Dermis microvascular lymphatic vessel endothelial cell (primary cell): ENCODE measurements at regions not wholly inside any gene's neighbourhood (a gene's known extent, or its start where the extent isn't known, plus 50 kb on each side); places are given as distances from the start of the nearest gene placed in this dataset.

ENCODE experiments used
- DNase-seq, 2 donors: peaks; one replicate each; pipeline versions ENCODE4 v3.0.0 to v3.0.0-alpha.2; 2010; ENCODE audit warnings: low read depth in 2 of 2

DNA sequence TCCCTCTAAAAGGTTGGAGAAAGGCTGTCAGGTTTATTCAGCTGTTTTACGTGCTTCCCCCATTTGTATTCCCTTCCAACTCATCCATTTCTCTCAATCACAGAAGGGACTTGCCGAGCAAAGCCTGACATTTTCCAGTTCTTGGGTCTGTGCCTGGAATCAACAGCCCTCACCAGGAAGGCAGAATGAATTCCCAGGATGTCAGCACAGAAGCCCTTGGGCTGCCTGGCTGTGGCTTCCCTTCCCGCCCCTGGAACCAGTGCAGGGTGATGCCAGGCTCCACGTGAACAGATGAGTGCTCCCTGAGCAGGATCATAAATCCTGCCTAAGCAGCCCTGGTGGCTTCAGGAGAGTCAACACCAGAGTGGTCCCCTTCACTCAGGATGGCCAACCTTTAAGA lies 86.1 kb upstream of the CD83 start:
- DNase-seq = peak in 1 of 2 donors; percentile 28

DNA sequence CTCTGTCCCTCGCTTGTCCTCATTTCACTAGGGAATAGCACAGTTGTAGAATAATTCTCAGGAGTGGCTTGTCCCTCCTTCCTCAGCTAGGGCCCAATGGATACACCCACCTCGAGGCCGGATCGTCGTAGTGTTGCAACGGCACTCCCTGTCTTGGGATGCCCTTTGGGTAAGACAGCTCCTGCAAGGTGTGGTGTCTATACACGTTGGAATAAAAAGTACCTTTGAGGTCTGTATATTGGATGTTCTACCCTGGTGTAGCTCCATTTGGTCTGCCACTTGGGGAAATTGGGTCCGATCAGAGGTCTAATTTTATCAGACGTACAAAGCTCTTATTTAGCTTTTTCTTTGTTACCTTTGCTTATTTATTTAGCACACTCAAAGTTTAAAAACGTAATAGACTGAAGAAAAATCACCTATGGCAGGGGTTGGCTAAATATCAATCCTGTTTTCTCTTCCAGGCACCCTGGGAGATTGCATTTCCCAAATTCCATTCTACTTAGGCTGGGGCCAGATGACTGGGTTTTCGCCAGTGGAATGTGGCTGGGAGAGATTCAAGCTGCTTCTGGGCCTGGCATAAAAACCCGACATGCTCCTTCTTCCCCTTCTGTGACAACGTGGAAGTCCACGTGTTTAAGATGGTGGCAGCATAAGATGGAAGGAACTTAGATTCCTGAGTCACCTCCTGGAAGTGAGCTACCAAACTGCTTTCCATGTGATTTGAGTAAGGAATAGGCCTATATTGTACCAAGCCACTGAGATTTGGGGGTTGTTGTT lies 82.3 kb upstream of the CD83 start:
- DNase-seq = no peak

DNA sequence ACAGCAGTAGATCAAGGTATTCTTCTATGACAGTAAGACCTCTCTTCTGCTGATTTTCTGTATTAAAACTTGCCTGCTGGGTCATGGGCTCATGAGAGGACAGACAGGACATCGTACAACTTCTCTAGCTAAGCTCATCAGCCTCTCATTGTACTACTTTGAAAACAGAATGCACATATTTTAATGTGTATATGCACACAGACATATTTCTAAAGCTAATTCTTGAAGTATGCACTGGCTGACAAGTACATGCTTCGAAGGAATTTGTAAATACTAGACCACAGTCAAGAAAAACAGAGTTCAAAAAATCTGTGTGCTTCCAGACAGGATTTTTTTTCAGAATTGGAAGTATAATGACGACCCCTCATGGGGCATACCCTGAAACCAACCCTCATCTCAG lies 81.7 kb upstream of the CD83 start:
- no peak for DNase-seq

DNA sequence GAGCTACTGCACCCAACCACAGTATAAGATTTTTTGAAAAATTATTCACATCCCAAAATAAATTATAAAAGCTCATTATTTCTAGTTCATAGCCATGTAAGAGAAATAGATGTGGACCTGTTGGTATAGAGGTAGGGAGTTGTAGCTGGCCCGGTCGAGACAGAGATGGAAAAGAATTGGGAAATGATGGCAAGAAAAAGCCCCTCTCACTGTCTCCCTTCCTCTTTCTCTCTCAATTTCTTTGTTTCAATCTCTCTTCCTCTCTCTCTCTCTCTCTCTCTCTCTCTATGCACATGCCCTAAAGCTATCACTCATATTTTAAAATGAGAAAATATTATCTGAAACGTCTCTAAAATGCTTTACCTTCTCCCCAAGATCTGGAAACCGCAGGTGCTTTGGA lies 80.7 kb upstream of the CD83 start:
- no peak for DNase-seq

DNA sequence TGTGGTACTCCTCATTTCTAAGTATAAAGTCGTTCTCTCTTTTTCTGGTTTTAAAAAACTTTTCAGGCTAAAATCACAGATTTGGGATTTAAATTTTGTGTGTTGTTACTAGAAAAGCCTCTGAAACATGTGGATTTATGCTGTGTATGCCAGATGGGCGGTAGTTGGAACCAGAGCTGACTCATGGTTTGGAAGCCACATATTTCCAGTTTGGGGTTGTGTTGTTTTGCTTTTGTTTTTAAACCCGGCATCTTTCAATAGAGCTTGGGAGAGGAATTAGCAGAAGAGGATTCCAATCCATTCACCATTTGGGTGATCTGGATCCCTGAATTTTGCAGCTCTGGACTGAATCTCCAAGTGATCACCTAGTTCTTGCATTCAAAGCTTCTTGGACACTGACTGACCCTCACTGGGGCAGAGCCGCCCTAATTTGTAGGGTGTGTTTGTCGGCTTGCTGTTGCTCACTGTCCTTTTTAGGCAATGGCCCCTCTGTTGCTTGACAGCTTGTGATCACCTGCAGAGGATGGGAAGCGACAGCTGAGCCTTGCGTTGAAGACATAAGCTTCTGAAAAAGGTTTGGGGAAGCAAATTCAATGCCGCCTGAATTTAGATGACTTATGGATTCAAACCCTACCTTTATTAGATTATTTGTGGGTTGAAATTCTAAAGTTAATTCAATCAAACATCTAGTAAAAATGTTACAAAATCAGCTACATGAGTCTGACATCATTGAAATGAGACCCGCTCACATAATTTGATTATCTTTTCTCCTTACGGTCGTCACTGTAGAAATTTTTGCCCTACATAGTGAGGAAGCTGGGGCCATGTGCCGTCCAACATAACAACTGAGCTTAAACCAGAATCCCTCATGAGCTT lies 79.9 kb upstream of the CD83 start:
- peak in 1 of 2 donors; percentile 40 for DNase-seq

DNA sequence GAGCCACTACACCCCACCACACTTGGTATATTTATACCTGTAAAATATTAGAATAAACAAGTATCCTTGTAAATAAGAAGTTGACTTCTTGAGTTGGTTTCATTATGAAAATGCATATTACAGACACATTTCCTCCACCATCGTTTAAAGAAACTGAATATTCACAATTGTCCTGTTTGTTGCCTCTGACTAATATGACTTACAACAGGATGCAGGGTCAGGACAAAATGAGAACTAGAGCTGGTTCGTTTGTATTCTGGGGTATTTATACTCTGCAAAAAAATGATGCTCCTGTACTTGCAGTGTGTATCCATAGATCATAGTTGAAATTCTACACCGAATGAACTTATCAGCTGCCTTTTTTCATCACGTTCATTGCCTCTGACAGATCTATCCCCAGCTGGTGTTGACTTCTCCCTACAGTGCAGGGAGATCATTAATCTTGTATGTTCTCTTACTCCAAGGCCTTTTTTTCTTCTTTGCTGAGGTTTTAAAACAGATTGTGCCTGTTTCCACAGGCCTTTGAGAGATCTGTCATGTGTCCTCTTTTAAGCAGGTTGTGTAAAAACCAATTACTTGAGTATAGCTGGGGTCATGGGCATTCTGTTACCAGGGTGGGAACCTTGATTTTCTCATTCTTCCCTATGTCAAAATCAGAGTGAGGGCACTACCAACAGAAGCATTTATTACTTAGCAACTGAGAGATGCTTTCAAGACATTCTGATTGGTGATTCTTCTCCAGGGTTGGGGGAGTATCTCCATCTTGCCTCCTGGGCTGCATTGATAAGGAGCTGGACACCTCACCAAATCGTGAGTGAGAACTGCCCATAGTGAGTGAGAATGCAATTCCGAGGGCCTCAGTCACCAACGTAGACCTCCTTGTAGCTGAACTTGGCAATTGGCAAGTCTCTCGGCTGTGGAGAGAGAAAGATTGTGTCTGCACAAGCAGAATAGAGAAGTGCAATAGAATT lies 78.8 kb upstream of the CD83 start:
- DNase-seq = peak in 1 of 2 donors; percentile 32

DNA sequence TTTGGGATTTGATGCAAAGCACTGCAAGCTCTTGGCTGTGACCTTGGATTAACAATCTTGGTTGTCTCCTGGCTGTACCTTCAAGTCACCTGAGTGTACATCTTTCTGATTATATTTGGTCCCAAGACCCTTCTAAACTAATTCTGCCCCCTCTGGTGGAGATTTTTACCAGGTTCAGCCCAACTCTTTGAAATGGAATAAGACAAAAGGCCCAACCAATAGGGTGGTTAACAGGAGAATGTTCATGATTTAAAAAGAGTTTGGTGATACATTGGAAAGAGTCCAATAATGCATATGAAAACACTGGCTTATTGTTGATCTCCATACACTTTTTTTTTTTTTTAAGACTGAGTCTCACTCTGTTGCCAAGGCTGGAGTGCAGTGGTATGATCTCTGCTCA lies 77.5 kb upstream of the CD83 start:
- DNase-seq = no peak

DNA sequence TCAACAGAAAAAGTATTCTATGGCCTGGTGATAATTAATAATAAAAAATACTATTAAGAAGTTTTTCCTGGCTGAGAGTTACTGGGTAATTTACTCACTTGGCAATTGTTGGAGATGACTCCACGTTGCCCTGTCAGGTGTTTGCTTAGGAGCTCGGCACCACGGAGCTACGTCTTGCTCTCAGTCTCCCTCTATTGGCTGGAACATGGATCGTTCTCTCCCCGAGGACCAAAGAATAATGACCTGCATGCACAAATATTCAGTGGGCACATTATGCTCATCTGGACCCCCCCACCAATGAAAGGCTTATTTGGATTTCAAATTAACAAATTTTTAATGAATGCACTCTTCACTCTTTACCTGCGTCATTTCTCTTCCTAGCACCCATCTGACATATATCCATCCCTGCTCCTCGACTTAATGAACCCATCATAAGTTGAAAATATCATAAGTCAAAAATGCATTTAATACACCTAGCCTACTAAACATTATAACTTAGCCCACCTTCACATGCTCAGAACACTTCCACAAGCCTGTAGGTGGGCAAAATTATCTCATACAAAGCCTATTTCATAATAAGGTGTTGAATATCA lies 71.0 kb upstream of the CD83 start:
- peak in 1 of 2 donors; percentile 65 for DNase-seq

DNA sequence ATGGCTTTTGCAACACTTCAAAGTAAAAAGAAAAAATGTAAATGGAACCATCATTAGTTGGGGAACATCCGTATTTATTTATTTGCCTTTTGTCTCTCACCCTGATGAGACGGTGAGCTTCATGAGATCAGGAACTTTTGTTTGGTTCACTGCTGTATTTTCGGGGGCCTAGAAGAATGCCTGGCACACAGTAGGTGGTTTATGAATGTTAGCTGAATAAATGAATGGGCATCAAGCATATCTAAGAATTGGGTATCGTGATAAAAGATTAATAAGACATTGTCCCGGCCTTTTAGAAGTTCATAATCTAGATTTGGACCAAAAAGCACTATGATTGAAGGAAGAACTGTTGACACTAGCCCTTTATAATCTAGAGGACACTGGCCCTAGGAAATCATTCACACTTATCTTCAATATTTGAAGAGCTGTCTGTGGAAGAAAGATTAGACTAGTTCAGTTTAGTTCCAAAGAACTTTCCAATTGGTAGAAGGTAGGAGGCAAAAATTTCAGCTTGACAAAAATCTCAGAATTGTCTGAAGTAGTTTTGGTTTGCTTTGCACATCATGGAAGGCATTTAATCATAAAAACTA lies 70.3 kb upstream of the CD83 start:
- no peak for DNase-seq

DNA sequence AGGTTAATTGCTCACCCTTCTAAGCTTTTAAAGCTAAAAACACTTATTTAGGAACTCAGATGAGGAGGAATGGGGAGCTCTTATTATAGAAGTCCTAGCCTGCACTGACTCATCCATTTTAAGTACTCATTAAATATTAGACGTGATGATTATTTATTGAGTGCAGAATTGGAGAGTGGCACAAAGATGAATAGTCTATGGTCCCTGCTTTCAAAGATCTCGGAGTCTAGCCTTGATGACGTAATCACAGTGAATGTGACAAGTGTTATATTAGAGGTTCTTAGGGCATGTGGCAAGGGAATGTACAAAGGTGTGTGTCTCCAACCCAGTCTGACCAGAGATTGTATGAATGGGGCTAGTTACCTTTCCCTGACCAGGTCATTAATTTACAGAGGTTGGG lies 68.7 kb upstream of the CD83 start:
- no peak for DNase-seq

DNA sequence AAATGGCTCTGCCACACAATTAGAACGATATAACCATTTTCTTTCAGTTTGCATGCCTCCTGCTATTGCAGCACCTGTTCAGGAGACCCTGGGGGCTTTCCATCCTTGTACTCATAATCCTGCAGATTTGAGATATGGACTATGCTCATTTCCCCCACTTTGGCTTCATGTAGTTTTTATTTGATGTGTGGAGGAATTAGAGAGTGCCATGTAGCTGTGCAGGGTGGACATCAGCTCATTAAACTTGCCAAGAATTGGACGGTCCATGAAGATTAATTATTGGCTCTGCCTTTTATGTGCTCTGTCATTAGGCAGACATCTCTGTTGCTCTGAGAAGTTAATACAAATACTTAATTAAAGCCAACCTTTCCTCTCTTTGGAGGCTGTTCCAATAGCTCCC lies 66.2 kb upstream of the CD83 start:
- DNase-seq = no peak

DNA sequence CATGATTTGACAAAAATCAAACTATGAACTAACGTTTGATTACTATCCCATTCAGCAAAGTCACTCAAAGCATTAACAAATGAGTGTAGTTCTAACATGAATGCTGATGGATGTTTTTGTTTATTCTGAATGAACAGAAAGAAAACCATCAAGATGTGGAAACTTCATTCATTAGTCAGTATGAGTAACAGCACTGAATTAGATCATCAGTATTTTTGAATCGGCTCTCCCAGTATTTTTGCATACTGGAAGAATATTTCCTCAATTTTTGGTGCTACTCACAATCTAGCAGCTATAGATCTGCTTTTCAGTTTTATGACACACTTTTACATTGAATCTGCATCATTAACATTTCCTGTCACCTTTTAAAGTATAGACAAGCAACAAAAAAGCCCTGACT lies 63.8 kb upstream of the CD83 start:
- DNase-seq = no peak

DNA sequence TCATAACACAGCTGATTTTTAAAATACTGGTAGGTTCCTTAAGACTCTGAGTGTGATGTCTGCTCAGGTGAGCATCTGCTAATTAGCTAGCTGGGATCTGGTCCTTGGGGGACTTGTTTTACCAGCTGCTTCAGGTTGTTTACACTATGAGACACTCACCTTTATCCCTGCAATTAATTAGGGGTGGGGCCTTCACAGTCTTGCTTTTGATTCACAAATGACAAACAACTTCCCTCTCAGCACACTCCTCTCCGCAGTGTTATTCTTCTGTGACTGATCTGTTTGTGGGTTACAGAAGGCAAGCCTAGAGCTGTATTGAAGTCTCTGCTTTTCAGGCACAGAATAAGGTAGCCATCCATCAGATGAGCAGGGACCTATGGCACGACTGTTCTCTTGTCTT lies 62.0 kb upstream of the CD83 start:
- DNase-seq = no peak

DNA sequence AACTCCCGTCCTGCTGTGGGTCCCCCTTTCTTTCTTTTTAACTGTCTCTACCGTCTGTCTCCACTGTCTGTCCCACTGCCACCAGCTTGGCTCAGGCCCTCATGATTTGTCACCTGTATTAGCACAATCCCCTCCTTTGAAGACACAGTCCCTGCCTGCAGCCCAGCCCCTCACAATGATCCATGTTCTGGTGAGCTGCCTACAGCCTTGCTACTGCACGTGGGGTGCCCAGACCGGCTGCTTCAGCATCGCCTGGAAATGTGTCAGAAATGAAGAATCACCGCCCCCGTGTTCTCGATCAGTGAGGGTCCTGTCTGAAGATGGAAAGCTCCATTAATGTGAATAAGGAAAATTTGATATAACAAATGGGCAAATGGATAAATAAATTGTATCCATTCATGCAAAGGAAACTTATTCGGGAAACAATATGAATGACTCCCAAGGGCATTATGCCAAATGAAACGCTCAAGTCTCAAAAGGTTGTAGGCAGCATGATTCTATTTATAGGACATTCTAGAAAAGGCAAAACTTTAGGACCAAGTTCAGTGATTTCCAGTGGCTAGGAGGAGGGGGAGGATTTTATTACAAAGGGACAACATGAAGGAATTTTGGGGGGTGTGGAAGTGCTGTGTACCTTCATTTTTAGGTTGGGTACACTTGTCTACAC lies 59.4 kb upstream of the CD83 start:
- DNase-seq = peak in 1 of 2 donors; percentile 24

DNA sequence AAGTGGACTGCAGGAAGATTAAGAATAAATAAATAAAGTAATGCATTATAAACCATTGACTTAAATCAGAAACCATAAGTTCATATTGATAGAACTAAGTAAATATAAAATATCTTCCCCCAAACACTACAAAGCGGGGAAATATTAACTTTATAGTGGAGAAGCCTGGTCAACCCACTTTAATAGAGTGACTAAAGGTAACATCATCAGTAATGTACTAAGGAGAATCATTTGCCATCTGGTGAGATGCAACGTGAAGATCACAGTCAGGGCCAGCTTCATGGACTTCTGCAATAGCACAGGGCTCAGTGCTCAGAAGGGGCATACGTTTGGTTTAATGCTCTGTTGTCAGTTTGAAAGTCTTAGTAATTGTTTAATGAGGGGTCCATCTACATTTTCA lies 58.8 kb upstream of the CD83 start:
- no peak for DNase-seq

DNA sequence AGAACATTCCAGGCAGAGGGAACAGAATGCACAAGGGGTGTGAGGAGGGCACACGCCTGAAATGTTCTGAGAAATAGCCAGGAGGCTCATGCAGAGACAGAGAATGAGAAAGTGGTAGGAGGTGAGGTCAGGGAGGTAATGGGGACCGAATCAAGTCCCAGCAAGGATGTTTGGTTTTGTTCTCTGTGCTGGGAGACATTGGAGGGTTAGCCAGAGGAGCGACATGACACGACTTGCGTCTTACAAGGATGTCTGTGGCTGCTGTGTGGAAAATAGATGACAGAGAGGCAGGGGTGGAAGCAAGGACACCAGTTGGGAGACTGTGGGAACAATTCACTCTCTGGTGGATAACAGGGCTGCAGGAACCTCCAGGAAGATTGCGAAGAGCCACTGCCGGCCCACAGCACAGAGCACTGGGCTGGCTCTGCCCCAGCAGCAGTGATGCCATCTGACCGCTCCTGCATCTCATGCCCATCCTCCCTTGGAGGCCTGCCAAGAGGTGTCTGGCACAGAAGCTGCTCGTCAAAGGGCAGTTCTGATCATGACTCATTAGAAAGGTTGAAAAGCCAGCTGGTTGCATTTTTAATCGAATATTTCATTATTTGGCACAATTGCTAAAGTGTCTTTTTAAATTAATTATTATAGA lies 57.7 kb upstream of the CD83 start:
- peak in 1 of 2 donors; percentile 49 for DNase-seq

DNA sequence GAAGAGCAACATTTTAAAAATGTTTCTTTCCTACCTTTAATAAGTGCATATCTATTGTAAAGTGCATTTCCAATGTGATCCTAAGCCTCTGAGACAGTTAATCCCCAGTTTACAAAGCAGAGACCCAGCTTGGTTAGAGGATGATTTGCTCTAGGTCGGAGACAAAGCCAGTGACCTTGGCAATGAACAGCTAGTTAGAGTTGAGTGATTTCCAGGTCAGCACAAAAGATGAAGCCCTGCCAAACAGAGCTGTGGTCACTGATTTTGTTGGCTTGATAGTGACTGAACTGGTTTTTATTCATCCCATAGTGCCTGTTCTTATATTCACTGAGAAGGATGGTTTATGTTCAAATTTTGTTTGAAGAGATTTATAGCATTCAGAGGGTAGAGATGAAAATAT lies 56.6 kb upstream of the CD83 start:
- DNase-seq = peak in 1 of 2 donors; percentile 34

DNA sequence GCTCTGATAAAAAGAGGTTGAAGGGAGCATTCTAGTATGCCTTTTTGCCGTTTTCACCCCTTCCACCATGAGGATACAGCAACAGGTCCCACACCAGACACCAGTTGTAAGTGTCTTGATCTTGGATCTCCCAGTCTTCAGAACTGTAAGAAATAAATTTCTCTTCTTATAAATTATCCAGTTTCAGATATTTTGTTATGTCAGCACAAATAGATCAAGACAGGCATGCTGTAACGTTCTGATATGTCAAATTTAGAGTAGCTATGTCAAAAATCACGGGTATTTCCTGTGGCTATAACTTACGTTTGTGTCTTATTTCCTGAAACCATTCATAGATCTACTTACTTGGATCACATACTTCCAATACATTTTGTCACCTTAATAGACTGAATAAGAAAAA lies 55.9 kb upstream of the CD83 start:
- no peak for DNase-seq

DNA sequence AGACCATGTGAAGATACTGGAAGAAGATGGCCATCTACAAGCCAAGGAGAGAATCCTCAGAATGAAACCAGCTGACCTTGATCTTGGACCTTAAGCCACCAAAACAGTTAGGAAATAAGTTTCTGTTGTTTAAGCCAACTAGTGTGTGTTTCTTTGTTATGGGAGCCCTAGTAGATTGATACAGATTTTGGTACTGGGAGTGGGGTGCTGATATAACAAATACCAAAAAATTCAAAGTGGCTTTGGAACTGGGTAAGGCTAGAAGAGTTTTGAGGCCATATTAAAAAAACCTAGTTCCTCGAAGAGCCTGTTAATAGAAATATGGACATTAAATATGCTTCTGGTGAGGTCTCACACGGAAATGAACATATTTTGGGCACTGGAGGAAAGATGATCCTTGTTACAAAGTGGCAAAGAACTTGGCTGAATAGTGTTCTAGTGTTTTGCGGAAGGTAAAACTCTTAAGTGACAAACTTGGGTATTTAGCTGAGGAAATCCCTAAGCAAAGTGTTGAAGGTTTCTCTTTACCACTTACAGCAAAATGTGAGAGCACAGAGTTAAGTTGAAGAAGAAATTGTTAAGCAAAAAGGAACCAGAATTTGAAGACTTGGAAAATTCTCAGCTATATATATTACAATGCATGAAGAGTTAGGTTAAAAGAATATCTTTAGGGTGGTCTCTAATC lies 55.1 kb upstream of the CD83 start:
- DNase-seq = no peak
